K562 (cell line): ENCODE measurements at regions not wholly inside any gene's neighbourhood (a gene's known extent, or its start where the extent isn't known, plus 50 kb on each side); places are given as distances from the start of the nearest gene placed in this dataset.

ENCODE experiments used
- ATAC-seq: fragments of 200-7000 bp; cut with Tn5 transposase; 3 replicates; pipeline ENCODE4 v1.9.1; 2020; ENCODE audit warnings: moderate library complexity
- BruUV-seq: library from RNA; stranded (reverse); fragments of 400-500 nt; replicated peaks from 2 replicates; lab custom pipeline; 2021; lab: Mats Ljungman, UMichigan
- CTCF ChIA-PET: fragments of 300-600 bp; formaldehyde crosslinking; extraction: SDS; loops from one replicate; lab custom pipeline; 2021; ENCODE audit warnings: low intra/inter-chr PET ratio; lab: Yijun Ruan, JAX
- POLR2A ChIA-PET: fragments of 300-600, 350-650 bp; sonication (Branson Sonifier 250); formaldehyde crosslinking; extraction: SDS; loops from one replicate; lab custom pipeline; 2021; ENCODE audit warnings: antibody characterized with exemption, inconsistent platforms; lab: Yijun Ruan, JAX
- DNase-seq, 4 experiments: peaks; one replicate each; pipeline versions ENCODE4 v3.0.0 to v3.0.0-alpha.2; 2011 to 2018; ENCODE audit warnings: low spot score in 3 of 4, mixed read lengths in 3 of 4; ENCODE audit errors: extremely low read depth in 1 of 4
- FAIRE-seq: peaks from 2 replicates; lab custom pipeline; 2011; peaks lifted over from hg19 to GRCh38; lab: Jason Lieb, UNC
- H2AFZ ChIP-seq: 2 replicates; pipeline ENCODE4 v1.6.0; 2011; ENCODE audit warnings: low read depth, low read length, control low read depth, inconsistent platforms
- H3K27ac ChIP-seq: fragments of 200-600 bp; 3 replicates; pipeline ENCODE4 v1.8.0; 2011; ENCODE audit warnings: low read depth, mild to moderate bottlenecking, control low read depth, inconsistent platforms, low read length, moderate library complexity, mixed read lengths; ENCODE audit errors: extremely low read depth
- H3K27me3 ChIP-seq, 2 experiments: fragments of 300-600 bp in 1 of 2; 2 replicates in 1 of 2; 3 replicates in 1 of 2; pipeline versions ENCODE4 v1.6.0 to v1.8.0; 2011; ENCODE audit warnings: inconsistent platforms in 2 of 2, low read length in 2 of 2, mild to moderate bottlenecking in 1 of 2, mixed read lengths in 1 of 2, moderate library complexity in 1 of 2; ENCODE audit not compliant: control insufficient read depth in 2 of 2, insufficient read depth in 2 of 2
- H3K36me3 ChIP-seq: fragments of 300-600 bp; 3 replicates; pipeline ENCODE4 v1.8.0; 2011; ENCODE audit warnings: mild to moderate bottlenecking, low read length, inconsistent platforms; ENCODE audit not compliant: control insufficient read depth, insufficient read depth
- H3K4me1 ChIP-seq, 2 experiments: fragments of 200-600 bp in 1 of 2; replicated peaks in 1 of 2; 2 replicates in 1 of 2; 3 replicates in 1 of 2; pipeline versions ENCODE4 v1.5.1 to v1.8.0; 2011; ENCODE audit warnings: inconsistent platforms in 2 of 2, low read length in 2 of 2, mild to moderate bottlenecking in 1 of 2, mixed read lengths in 1 of 2, moderate library complexity in 1 of 2; ENCODE audit not compliant: control insufficient read depth in 2 of 2, insufficient read depth in 2 of 2
- H3K4me2 ChIP-seq: 2 replicates; pipeline ENCODE4 v1.6.1; 2011; ENCODE audit warnings: low read length, control low read depth, inconsistent platforms, mixed read lengths; ENCODE audit not compliant: insufficient read depth
- H3K4me3 ChIP-seq: fragments of 200-600 bp; sonication (generic), shearing (Covaris generic); 2 replicates; pipeline ENCODE4 v1.5.1; 2016; ENCODE audit warnings: control low read depth, inconsistent platforms
- H3K79me2 ChIP-seq: fragments of 200-600 bp; 3 replicates; pipeline ENCODE4 v1.8.0; 2011; ENCODE audit warnings: low read length, inconsistent platforms; ENCODE audit not compliant: control insufficient read depth, insufficient read depth
- H3K9ac ChIP-seq, 2 experiments: 2 replicates each; pipeline versions ENCODE4 v1.6.0 to v1.6.1; 2011; ENCODE audit warnings: low read depth in 2 of 2, low read length in 2 of 2, control low read depth in 1 of 2, inconsistent platforms in 1 of 2, mild to moderate bottlenecking in 1 of 2, mixed read lengths in 1 of 2; ENCODE audit not compliant: insufficient read depth in 1 of 2
- H3K9me1 ChIP-seq: one replicate; pipeline ENCODE4 v1.6.0; 2011; ENCODE audit warnings: inconsistent platforms, mild to moderate bottlenecking, low read length, moderate library complexity; ENCODE audit not compliant: control insufficient read depth, insufficient read depth
- H3K9me3 ChIP-seq: replicated peaks from 2 replicates; pipeline ENCODE4 v1.5.1; 2011; ENCODE audit warnings: low read depth, low read length, inconsistent platforms; ENCODE audit not compliant: control insufficient read depth, insufficient read depth
- H4K20me1 ChIP-seq: replicated peaks from 2 replicates; pipeline ENCODE4 v1.6.1; 2011; ENCODE audit warnings: low read length, inconsistent platforms, mixed read lengths; ENCODE audit not compliant: control insufficient read depth, insufficient read depth
- BDP1 ChIP-seq: IDR thresholded peaks from 3 replicates; pipeline ENCODE4 v1.6.1; 2011; ENCODE audit not compliant: insufficient read length, insufficient read depth
- CHCHD3 ChIP-seq: fragments of 250-450 bp; sonication (Bioruptor Pico); IDR thresholded peaks from 2 replicates; pipeline ENCODE4 v2.1.2; 2022; ENCODE audit warnings: mild to moderate bottlenecking
- E2F3 ChIP-seq: fragments of 250-450 bp; sonication (Bioruptor Pico); IDR thresholded peaks from 2 replicates; pipeline ENCODE4 v1.4.0; 2020; ENCODE audit warnings: mild to moderate bottlenecking
- LARP7 ChIP-seq: fragments of 450-650 bp; IDR thresholded peaks from 2 replicates; pipeline ENCODE4 v1.6.1; 2016
- MGA ChIP-seq: fragments of 450-650 bp; IDR thresholded peaks from 2 replicates; pipeline ENCODE4 v1.6.1; 2016; ENCODE audit warnings: mild to moderate bottlenecking, moderate library complexity
- PKNOX1 ChIP-seq: fragments of 450-650 bp; IDR thresholded peaks from 2 replicates; pipeline ENCODE4 v1.6.1; 2016
- ZC3H11A ChIP-seq: IDR thresholded peaks from 2 replicates; pipeline ENCODE4 v1.6.1; 2012; ENCODE audit warnings: low read depth, low read length, improper control_type of control experiment
- ZNF512 ChIP-seq: IDR thresholded peaks from 2 replicates; pipeline ENCODE4 v1.6.1; 2016; ENCODE audit warnings: missing genetic modification characterization, missing compliant biosample characterization
- WGBS: fragments of 100-300 bp; shearing (Covaris generic); methylation state at CpG from one replicate; pipeline ENCODE4 v1.1.6; 2016; ENCODE audit warnings: low coverage, mixed read lengths; ENCODE audit not compliant: insufficient coverage; ENCODE audit errors: missing lambda C conversion rate; 5-methylcytosine and 5-hydroxymethylcytosine counted together
- in situ Hi-C: fragments of 300-500 bp; cut with MboI; formaldehyde crosslinking; loops from 4 replicates; pipeline ENCODE4 v1.15.0; 2018; ENCODE audit warnings: inconsistent platforms, mixed read lengths
- intact Hi-C: fragments of 100-400 bp; cut with micrococcal nuclease; formaldehyde crosslinking; loops from 2 replicates; pipeline ENCODE4 v1.14.2; 2022

GRCh38 chr16:63228259-63228658, 1192.0 kb upstream of the CDH8 start (continued):
- TF ChIP-seq ZNF512 (tag): no peak
- TF ChIP-seq, all 486 proteins: peak for 0

- no peak for FAIRE-seq
- H3K9me3 ChIP-seq: no peaks in the 10 kb centered on the region
- WGBS: 0% methylated on average over 1 of the region's 1 CpG
- no peak overlapping the region for H3K4me2 ChIP-seq
- no peaks in the 10 kb centered on the region for H3K79me2 ChIP-seq
- no peak overlapping the region for H3K4me3 ChIP-seq
- CTCF ChIA-PET: no interaction called here
- no peaks in the 10 kb centered on the region for H4K20me1 ChIP-seq
- POLR2A ChIA-PET: interaction anchor here (0.6 kb wide), 1 partner anchor 15 kb away, joined by 3 read pairs; no protein-coding TSS in a partner anchor
- intact Hi-C loops (no loop called here), in situ Hi-C loops (no loop called here)
- H3K36me3 ChIP-seq: no peaks in the 10 kb centered on the region
- no peak for DNase-seq
- no peaks in the 10 kb centered on the region for H3K27me3 ChIP-seq
- no TSS peak for BruUV-seq
- no peaks in the 10 kb centered on the region for H3K9me1 ChIP-seq
- H3K4me1 ChIP-seq: no peaks in the 10 kb centered on the region
- no peak for ATAC-seq
- no peak overlapping the region for H3K9ac ChIP-seq
- no peak overlapping the region for H3K27ac ChIP-seq
- no peak overlapping the region for H2AFZ ChIP-seq
- TF ChIP-seq PKNOX1 (no peak), ZC3H11A (no peak), E2F3 (CRISPR knock-in tag) (no peak), CHCHD3 (no peak), BDP1 (no peak), LARP7 (no peak), MGA (no peak)
Measured at GRCh38 chr16:63223851-63224250, 1187.6 kb upstream of the CDH8 start.
